ENCODE measurements at regions not wholly inside any gene's neighbourhood (a gene's known extent, or its start where the extent isn't known, plus 50 kb on each side); places are given as distances from the start of the nearest gene placed in this dataset.

GRCh38 chr5:13115476-13115875, 829.0 kb downstream of the DNAH5 start:
- no peak for TF ChIP-seq CTCF (IDR thresholded peaks at IDR 0.05)
- TF ChIP-seq POLR2A (IDR thresholded peaks at IDR 0.05), result no peak

All from Peyer's patch (tissue), 4 donors.